Ishikawa (cell line): ENCODE measurements at regions not wholly inside any gene's neighbourhood (a gene's known extent, or its start where the extent isn't known, plus 50 kb on each side); places are given as distances from the start of the nearest gene placed in this dataset.

Experiments
- CEBPB ChIP-seq: IDR thresholded peaks from 2 replicates; pipeline ENCODE4 v1.6.1; 2012
- EGR1 ChIP-seq: IDR thresholded peaks from 2 replicates; pipeline ENCODE4 v1.6.1; 2012
- EP300 ChIP-seq: IDR thresholded peaks from 2 replicates; pipeline ENCODE4 v1.6.1; 2012; ENCODE audit warnings: borderline replicate concordance
- MAX ChIP-seq: IDR thresholded peaks from 2 replicates; pipeline ENCODE4 v1.6.1; 2012
- RAD21 ChIP-seq: IDR thresholded peaks from 2 replicates; pipeline ENCODE4 v1.6.1; 2012; ENCODE audit warnings: low read depth
- TEAD4 ChIP-seq: IDR thresholded peaks from 2 replicates; pipeline ENCODE4 v1.6.1; 2012
- ZBTB7A ChIP-seq: IDR thresholded peaks from 2 replicates; pipeline ENCODE4 v1.6.1; 2012; ENCODE audit warnings: low read depth

- TF ChIP-seq MAX = no peak
- no peak for TF ChIP-seq EP300
- TF ChIP-seq RAD21 = no peak
- no peak for TF ChIP-seq TEAD4
- no peak for TF ChIP-seq ZBTB7A
- TF ChIP-seq CEBPB = no peak
- no peak for TF ChIP-seq EGR1
These were observed 192.7 kb downstream of the SHANK2 start for GRCh38 chr11:71059662-71060061.
